ENCODE measurements at regions not wholly inside any gene's neighbourhood (a gene's known extent, or its start where the extent isn't known, plus 50 kb on each side); places are given as distances from the start of the nearest gene placed in this dataset.
A peak's percentile ranks its signal among the peaks of the same experiment; 100 is the strongest.

GRCh38 chr7:116142374-116142773 is 68.0 kb upstream of the TES start:
- in situ Hi-C loops (cut with MboI; ENCODE audit: low pct_unique_long_range_greater_than_20kb, low sequenced_read_pairs) = no loop called here
- DNase-seq = no peak

DNA sequence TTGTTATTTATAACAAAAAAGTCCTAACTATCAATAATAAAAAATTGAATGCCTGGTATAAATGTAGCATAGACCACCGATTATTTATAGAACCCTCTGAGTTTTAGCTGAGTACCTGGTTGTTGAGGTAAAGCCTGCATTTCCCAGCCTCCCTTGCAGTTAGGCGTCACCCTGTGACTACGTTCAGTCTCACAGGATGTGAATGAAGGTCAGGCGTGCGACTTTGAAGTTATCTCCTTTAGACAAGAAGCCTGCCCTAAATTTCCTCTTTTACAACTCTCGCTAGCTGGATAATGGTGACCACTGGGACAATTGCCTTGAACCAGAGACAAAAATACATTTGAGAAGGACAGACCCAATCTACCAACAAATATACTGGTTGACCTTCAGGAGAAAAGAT is 67.5 kb upstream of the TES start:
- in situ Hi-C loops (cut with MboI; ENCODE audit: low pct_unique_long_range_greater_than_20kb, low sequenced_read_pairs) = no loop called here
- no peak for DNase-seq

- DNase-seq = no peak
- in situ Hi-C loops (cut with MboI; ENCODE audit: low pct_unique_long_range_greater_than_20kb, low sequenced_read_pairs) = no loop called here
Observed at GRCh38 chr7:116145245-116145852, 65.0 kb upstream of the TES start.

- DNase-seq = no peak
- in situ Hi-C loops (cut with MboI; ENCODE audit: low pct_unique_long_range_greater_than_20kb, low sequenced_read_pairs) = no loop called here
Observed at GRCh38 chr7:116148108-116148507, 62.2 kb upstream of the TES start.

GRCh38 chr7:116148626-116149025 is 61.7 kb upstream of the TES start:
- no peak for DNase-seq
- in situ Hi-C loops (cut with MboI; ENCODE audit: low pct_unique_long_range_greater_than_20kb, low sequenced_read_pairs) = no loop called here

- in situ Hi-C loops (cut with MboI; ENCODE audit: low pct_unique_long_range_greater_than_20kb, low sequenced_read_pairs) = loop anchor here (25.0 kb wide), 1 partner anchor 662 kb away; no protein-coding TSS in a partner anchor
Observed at GRCh38 chr7:116150588-116150987, 59.8 kb upstream of the TES start.

DNA sequence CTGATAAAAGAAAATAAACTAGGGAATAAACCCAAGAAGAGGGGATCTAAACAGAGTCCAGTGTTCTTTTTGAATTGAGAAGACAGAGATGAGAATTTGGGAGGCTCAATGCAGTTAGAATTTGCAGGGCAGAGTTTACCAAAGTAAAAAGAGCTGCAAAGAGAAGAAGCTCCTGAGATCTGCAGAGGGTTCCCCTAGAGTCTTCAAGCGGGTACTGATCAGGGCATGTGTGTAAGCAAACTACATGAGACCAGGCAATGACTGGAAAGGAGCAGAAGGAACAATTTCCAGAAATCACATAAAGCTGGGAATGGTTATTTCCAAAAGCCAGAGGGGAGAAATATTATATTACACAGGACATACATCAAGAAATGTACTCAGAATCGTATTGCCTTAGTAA is 58.1 kb upstream of the TES start:
- no peak for DNase-seq
- in situ Hi-C loops (cut with MboI; ENCODE audit: low pct_unique_long_range_greater_than_20kb, low sequenced_read_pairs) = loop anchor here (25.0 kb wide), 1 partner anchor 660 kb away; no protein-coding TSS in a partner anchor

More at GRCh38 chr7:116150588-116150987, 59.8 kb upstream of the TES start:
- DNase-seq = no peak

- in situ Hi-C loops (cut with MboI; ENCODE audit: low pct_unique_long_range_greater_than_20kb, low sequenced_read_pairs) = loop anchor here (25.0 kb wide), 1 partner anchor 659 kb away; no protein-coding TSS in a partner anchor
- no peak for DNase-seq
Observed at GRCh38 chr7:116153050-116153449, 57.3 kb upstream of the TES start.

- in situ Hi-C loops (cut with MboI; ENCODE audit: low pct_unique_long_range_greater_than_20kb, low sequenced_read_pairs) = loop anchor here (25.0 kb wide), 1 partner anchor 653 kb away; no protein-coding TSS in a partner anchor
- DNase-seq = peak; percentile 34
Observed at GRCh38 chr7:116159711-116160110, 50.6 kb upstream of the TES start.

All from KBM-7 (cell line).